ENCODE measurements at regions not wholly inside any gene's neighbourhood (a gene's known extent, or its start where the extent isn't known, plus 50 kb on each side); places are given as distances from the start of the nearest gene placed in this dataset.

GRCh38 chr1:56414728-56415224 lies 164.6 kb downstream of the PLPP3 start:
- H3K27ac ChIP-seq (ENCODE audit: low read depth, low read length) = no peak overlapping the region
- ChIA-PET CTCF (interaction anchor here (1.4 kb wide), 1 partner anchor 10 kb away, joined by 4 read pairs; no protein-coding TSS in a partner anchor), POLR2A (no interaction called here)
- no peaks in the 10 kb centered on the region for H3K9me3 ChIP-seq (ENCODE audit: control insufficient read depth, insufficient read depth, low read length)
- no peak for DNase-seq (ENCODE audit: low read depth, low spot score)
- H3K4me3 ChIP-seq (ENCODE audit: low read depth, low read length) = no peak overlapping the region
- TF ChIP-seq CTCF (IDR thresholded peaks at IDR 0.05; ENCODE audit: low read depth, low read length) = no peak
- no peaks in the 10 kb centered on the region for H3K27me3 ChIP-seq (ENCODE audit: control insufficient read depth, insufficient read depth, low read length)

DNA sequence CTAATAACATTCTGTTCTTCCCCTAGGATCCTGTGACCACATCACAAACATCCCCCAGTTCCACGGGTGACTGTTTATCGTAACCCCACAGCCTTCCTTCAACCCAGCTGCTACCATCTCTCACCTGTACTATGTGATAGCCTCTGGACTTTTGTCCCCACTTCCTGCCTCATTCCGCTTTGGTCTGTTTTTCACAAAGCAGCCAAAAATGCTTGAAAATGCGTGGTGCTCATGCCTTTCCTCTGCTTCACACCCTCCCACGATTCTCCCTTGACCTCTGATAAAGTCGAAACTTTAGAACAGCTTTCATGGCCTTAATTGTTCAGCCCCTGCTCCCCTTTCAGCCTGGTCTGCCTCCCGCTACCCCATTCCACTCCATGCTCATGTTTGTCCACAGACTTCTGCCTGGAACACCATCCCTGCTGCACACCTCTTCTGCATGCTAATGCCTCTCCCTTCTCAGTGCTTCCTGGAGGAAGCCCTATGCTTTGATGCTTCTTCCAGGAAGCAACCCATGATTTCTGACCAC lies 165.6 kb downstream of the PLPP3 start:
- no peak overlapping the region for H3K4me3 ChIP-seq (ENCODE audit: low read depth, low read length)
- no peaks in the 10 kb centered on the region for H3K27me3 ChIP-seq (ENCODE audit: control insufficient read depth, insufficient read depth, low read length)
- H3K27ac ChIP-seq (ENCODE audit: low read depth, low read length) = no peak overlapping the region
- POLR2A ChIA-PET = interaction anchor here (1.1 kb wide), 1 partner anchor 15 kb away, joined by 8 read pairs; no protein-coding TSS in a partner anchor
- TF ChIP-seq CTCF (IDR thresholded peaks at IDR 0.05; ENCODE audit: low read depth, low read length) = no peak
- CTCF ChIA-PET = interaction anchor here (1.4 kb wide), 1 partner anchor 11 kb away, joined by 4 read pairs; no protein-coding TSS in a partner anchor
- no peaks in the 10 kb centered on the region for H3K9me3 ChIP-seq (ENCODE audit: control insufficient read depth, insufficient read depth, low read length)
- DNase-seq (ENCODE audit: low read depth, low spot score) = no peak

DNA sequence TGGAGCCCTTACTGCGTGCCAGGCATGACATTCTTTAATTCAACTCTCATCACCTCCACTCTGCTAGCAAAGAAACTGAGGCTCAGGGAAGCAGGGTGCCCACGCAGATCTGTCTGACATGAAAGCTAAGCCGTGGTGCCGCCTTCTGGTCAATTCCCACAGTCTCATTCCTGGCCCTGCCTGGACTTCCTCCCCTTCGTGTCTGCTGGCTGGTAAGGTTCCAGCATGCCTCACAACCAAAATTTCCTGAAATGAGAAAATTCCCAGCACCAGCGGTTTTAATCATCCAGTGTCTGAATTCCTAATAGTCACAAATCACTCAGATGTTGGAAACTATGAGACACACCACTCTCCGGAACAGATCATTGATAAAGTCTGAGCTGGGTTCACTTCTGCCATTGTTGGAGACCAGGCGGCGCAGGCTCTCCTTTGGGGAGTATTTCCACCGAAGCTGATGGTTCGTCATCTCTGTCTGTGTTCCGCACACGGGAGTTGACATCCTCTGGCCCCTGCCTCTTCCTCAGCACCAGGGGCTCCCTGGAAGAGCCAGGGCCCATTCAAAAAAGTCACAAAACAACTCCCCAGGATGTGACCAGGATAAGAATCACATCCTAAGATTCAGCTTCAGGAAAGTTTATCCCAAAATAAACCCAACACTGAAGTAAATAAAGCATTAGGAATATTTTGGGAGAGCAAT lies 167.7 kb downstream of the PLPP3 start:
- Histone ChIP-seq H3K27ac (ENCODE audit: low read depth, low read length) (no peak overlapping the region), H3K4me3 (ENCODE audit: low read depth, low read length) (no peak overlapping the region)

DNA sequence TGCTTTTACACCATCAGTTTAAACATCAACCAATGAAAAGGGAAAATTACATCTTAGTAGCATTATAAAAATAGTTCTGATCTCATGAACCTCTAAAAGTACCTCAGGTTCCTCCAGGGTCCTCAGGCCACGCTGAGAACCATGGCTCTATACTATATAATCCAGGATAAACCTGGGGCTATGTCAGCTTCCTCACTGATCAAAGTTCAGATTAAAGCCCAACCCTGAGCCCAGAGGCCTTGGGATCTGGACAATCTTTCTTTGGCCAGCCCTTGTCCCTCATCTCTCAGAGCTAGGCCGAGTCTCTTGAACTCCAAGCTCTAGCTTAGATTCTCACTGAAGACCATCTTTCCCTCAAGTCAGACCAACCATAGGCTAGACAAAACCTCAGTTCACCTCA lies 168.3 kb downstream of the PLPP3 start:
- H3K4me3 ChIP-seq (ENCODE audit: low read depth, low read length) = no peak overlapping the region
- no peak for DNase-seq (ENCODE audit: low read depth, low spot score)
- H3K27me3 ChIP-seq (ENCODE audit: control insufficient read depth, insufficient read depth, low read length) = no peaks in the 10 kb centered on the region
- no peaks in the 10 kb centered on the region for H3K9me3 ChIP-seq (ENCODE audit: control insufficient read depth, insufficient read depth, low read length)
- TF ChIP-seq CTCF (IDR thresholded peaks at IDR 0.05; ENCODE audit: low read depth, low read length) = no peak
- no peak overlapping the region for H3K27ac ChIP-seq (ENCODE audit: low read depth, low read length)
- ChIA-PET POLR2A (no interaction called here), CTCF (no interaction called here)

More for the DNA sequence above, 167.7 kb downstream of the PLPP3 start:
- ChIA-PET CTCF (no interaction called here), POLR2A (no interaction called here)
- no peak for TF ChIP-seq CTCF (IDR thresholded peaks at IDR 0.05; ENCODE audit: low read depth, low read length)
- no peaks in the 10 kb centered on the region for H3K9me3 ChIP-seq (ENCODE audit: control insufficient read depth, insufficient read depth, low read length)
- H3K27me3 ChIP-seq (ENCODE audit: control insufficient read depth, insufficient read depth, low read length) = no peaks in the 10 kb centered on the region
- no peak for DNase-seq (ENCODE audit: low read depth, low spot score)

- no peak for TF ChIP-seq CTCF (IDR thresholded peaks at IDR 0.05; ENCODE audit: low read depth, low read length)
- no peak overlapping the region for H3K4me3 ChIP-seq (ENCODE audit: low read depth, low read length)
- CTCF ChIA-PET = no interaction called here
These were observed 169.0 kb downstream of the PLPP3 start for GRCh38 chr1:56410405-56410804.

More at GRCh38 chr1:56410405-56410804, 169.0 kb downstream of the PLPP3 start:
- POLR2A ChIA-PET = no interaction called here
- no peak for DNase-seq (ENCODE audit: low read depth, low spot score)
- Histone ChIP-seq H3K9me3 (ENCODE audit: control insufficient read depth, insufficient read depth, low read length) (no peaks in the 10 kb centered on the region), H3K27me3 (ENCODE audit: control insufficient read depth, insufficient read depth, low read length) (no peaks in the 10 kb centered on the region), H3K27ac (ENCODE audit: low read depth, low read length) (no peak overlapping the region)
